ENCODE measurements at regions not wholly inside any gene's neighbourhood (a gene's known extent, or its start where the extent isn't known, plus 50 kb on each side); places are given as distances from the start of the nearest gene placed in this dataset.

- no peak for TF ChIP-seq CTCF (IDR thresholded peaks at IDR 0.05; ENCODE audit: low read depth, low read length, poor library complexity, severe bottlenecking)
- no peak for TF ChIP-seq EZH2phosphoT487 (IDR thresholded peaks at IDR 0.05; ENCODE audit: borderline replicate concordance, low read length)
These were observed 387.3 kb downstream of the MEIS1 start for GRCh38 chr2:66822186-66822585.
